ENCODE measurements at regions not wholly inside any gene's neighbourhood (a gene's known extent, or its start where the extent isn't known, plus 50 kb on each side); places are given as distances from the start of the nearest gene placed in this dataset.

DNA sequence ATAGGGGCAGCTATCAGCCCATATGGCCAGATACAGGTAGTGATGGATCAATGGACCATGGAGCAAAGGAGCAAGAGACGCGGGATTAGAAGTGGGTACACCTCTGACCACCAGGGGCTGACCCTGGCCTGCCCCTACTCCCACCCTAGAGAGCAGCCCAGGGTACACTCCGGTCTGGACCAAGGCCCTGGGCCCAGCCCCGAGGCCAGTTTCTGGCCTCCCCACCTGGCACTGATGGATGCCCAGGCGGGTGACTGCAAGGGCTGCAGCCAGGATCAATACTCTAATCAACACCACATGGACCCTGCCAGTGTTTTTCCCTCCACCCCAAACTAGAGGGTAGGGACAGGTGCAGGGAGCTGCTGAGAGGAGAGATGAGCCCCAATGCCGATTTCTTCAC lies 74.1 kb upstream of the NECTIN1 start (continued):
- no peak for TF ChIP-seq CREB1 (CRISPR knock-in tag; IDR thresholded peaks at IDR 0.05; ENCODE audit: low read depth)
- no peak for TF ChIP-seq EZH2phosphoT487 (IDR thresholded peaks at IDR 0.05; ENCODE audit: unreplicated experiment)
- TF ChIP-seq ZNF331 (CRISPR knock-in tag; IDR thresholded peaks at IDR 0.05; ENCODE audit: low read depth), result no peak

DNA sequence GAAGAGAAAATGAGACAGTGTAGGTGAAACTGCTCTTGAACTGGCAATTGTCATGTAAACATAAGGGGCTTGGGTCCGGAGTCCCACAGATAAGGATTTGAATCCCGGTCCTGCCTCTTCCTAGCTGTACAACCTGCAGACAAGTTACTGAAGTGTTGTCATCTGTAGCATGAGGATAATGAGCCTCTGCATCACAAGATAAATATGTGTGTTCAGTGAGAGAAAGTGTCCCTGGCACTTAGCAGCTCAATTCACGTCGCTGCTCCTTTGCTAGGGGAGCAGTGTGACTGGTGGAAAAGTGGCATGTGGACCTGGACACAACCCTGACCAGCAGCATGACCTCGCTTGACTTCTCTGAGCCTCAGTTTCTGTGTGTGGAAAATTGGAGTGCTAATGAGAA lies 73.7 kb upstream of the NECTIN1 start:
- Mint-ChIP-seq H3K27ac (no peak overlapping the region), H3K36me3 (ENCODE audit: low read depth) (no peaks in the 10 kb centered on the region), H3K9me3 (no peaks in the 10 kb centered on the region), H3K4me1 (peaks cover 4% of the 10 kb centered on the region), H3K4me3 (no peak overlapping the region), H3K27me3 (ENCODE audit: insufficient read depth, low read depth, poor library complexity) (peaks cover 13% of the 10 kb centered on the region)
- H3K4me1 ChIP-seq (ENCODE audit: insufficient read depth), result peaks cover 7% of the 10 kb centered on the region; the same call in 1 of the 2 replicates
- no peaks in the 10 kb centered on the region for H3K27me3 ChIP-seq (ENCODE audit: insufficient read depth)
- no peak overlapping the region for H3K27ac ChIP-seq (ENCODE audit: low read depth)
- H3K36me3 ChIP-seq (ENCODE audit: insufficient read depth), result no peaks in the 10 kb centered on the region
- no peak overlapping the region for H2AFZ ChIP-seq
- H3K79me2 ChIP-seq (replicated peaks; ENCODE audit: insufficient read depth), result no peaks in the 10 kb centered on the region
- H3K4me3 ChIP-seq, result no peak overlapping the region
- ATAC-seq (no peak), DNase-seq (ENCODE audit: low spot score) (no peak)
- H4K20me1 ChIP-seq (replicated peaks; ENCODE audit: insufficient read depth), result no peaks in the 10 kb centered on the region
- TF ChIP-seq EZH2 (IDR thresholded peaks at IDR 0.05; ENCODE audit: low read depth, unreplicated experiment) (no peak), POLR2AphosphoS5 (IDR thresholded peaks at IDR 0.05; ENCODE audit: low read depth) (no peak), CTCF (conservative IDR thresholded peaks at IDR 0.05; ENCODE audit: low read depth in 2 of 2) (no peak), CREB1 (CRISPR knock-in tag; IDR thresholded peaks at IDR 0.05; ENCODE audit: low read depth) (no peak), ZNF462 (CRISPR knock-in tag; IDR thresholded peaks at IDR 0.05) (no peak)
- H3K9me2 ChIP-seq (ENCODE audit: insufficient read depth), result no peaks in the 10 kb centered on the region
- no peaks in the 10 kb centered on the region for H3F3A ChIP-seq (replicated peaks; ENCODE audit: low read depth)
- H3K4me2 ChIP-seq, result no peak overlapping the region
